GM23248 (cell line): ENCODE measurements at regions not wholly inside any gene's neighbourhood (a gene's known extent, or its start where the extent isn't known, plus 50 kb on each side); places are given as distances from the start of the nearest gene placed in this dataset.

Source experiments
- DNase-seq: peaks from one replicate; pipeline ENCODE4 v3.0.0-alpha.2; 2015
- H2AFZ ChIP-seq: fragments of 200-600 bp; sonication (generic); 2 replicates; pipeline ENCODE4 v1.6.1; 2016; ENCODE audit warnings: antibody characterized with exemption
- H3F3A ChIP-seq: fragments of 200-600 bp; sonication (generic); 2 replicates; pipeline ENCODE4 v1.6.1; 2016; ENCODE audit warnings: mild to moderate bottlenecking, antibody characterized with exemption, mixed run types; ENCODE audit not compliant: insufficient read depth
- H3K27ac ChIP-seq: fragments of 200-600 bp; sonication (generic); 2 replicates; pipeline ENCODE4 v1.5.1; 2016; ENCODE audit warnings: mild to moderate bottlenecking
- H3K27me3 ChIP-seq: fragments of 200-600 bp; sonication (generic); replicated peaks from 2 replicates; pipeline ENCODE4 v1.6.1; 2016; ENCODE audit warnings: mild to moderate bottlenecking; ENCODE audit not compliant: insufficient read depth
- H3K36me3 ChIP-seq: fragments of 200-600 bp; sonication (generic); 2 replicates; pipeline ENCODE4 v1.6.1; 2016; ENCODE audit warnings: low read depth, mild to moderate bottlenecking
- H3K4me1 ChIP-seq: fragments of 200-600 bp; sonication (generic); 2 replicates; pipeline ENCODE4 v1.6.1; 2016; ENCODE audit warnings: mild to moderate bottlenecking; ENCODE audit not compliant: insufficient read depth
- H3K4me2 ChIP-seq: fragments of 200-600 bp; sonication (generic); one replicate; pipeline ENCODE4 v1.6.1; 2016; ENCODE audit warnings: mild to moderate bottlenecking; ENCODE audit not compliant: unreplicated experiment
- H3K4me3 ChIP-seq: fragments of 200-600 bp; sonication (generic); 2 replicates; pipeline ENCODE4 v1.5.1; 2016; ENCODE audit warnings: mild to moderate bottlenecking
- H3K79me2 ChIP-seq: fragments of 200-600 bp; sonication (generic); 2 replicates; pipeline ENCODE4 v1.6.1; 2016; ENCODE audit warnings: mild to moderate bottlenecking; ENCODE audit not compliant: insufficient read depth
- H3K9ac ChIP-seq: fragments of 200-600 bp; sonication (generic); 2 replicates; pipeline ENCODE4 v1.6.1; 2016; ENCODE audit warnings: mild to moderate bottlenecking
- H3K9me2 ChIP-seq: fragments of 200-600 bp; sonication (generic); 2 replicates; pipeline ENCODE4 v1.6.1; 2016; ENCODE audit warnings: mixed run types, mild to moderate bottlenecking, moderate library complexity; ENCODE audit not compliant: insufficient read depth
- H3K9me3 ChIP-seq: fragments of 200-600 bp; sonication (generic); one replicate; pipeline ENCODE4 v1.6.1; 2017; ENCODE audit warnings: low read depth
- H4K20me1 ChIP-seq: fragments of 200-600 bp; sonication (generic); 2 replicates; pipeline ENCODE4 v1.6.0; 2016; ENCODE audit not compliant: insufficient read depth
- EZH2 ChIP-seq: fragments of 200-600 bp; sonication (generic); IDR thresholded peaks from 2 replicates; pipeline ENCODE4 v1.6.1; 2018; ENCODE audit warnings: antibody characterized with exemption, mild to moderate bottlenecking; ENCODE audit not compliant: insufficient read depth, poor library complexity, severe bottlenecking
- EZH2phosphoT487 ChIP-seq: fragments of 200-600 bp; sonication (generic); IDR thresholded peaks from 2 replicates; pipeline ENCODE4 v1.6.1; 2018; ENCODE audit warnings: antibody characterized with exemption, moderate library complexity, mild to moderate bottlenecking, low read depth; ENCODE audit not compliant: insufficient read depth
- WGBS, 2 experiments: methylation state at CpG; one replicate each; pipeline ENCODE4 v1.1.6; 2015 to 2017; ENCODE audit warnings: low lambda C conversion rate in 2 of 2, low coverage in 1 of 2; ENCODE audit errors: missing lambda C conversion rate in 2 of 2; 5-methylcytosine and 5-hydroxymethylcytosine counted together
- in situ Hi-C: fragments of 300-500 bp; cut with MboI; formaldehyde crosslinking; loops from 2 replicates; pipeline ENCODE4 v1.15.0; 2020

DNA sequence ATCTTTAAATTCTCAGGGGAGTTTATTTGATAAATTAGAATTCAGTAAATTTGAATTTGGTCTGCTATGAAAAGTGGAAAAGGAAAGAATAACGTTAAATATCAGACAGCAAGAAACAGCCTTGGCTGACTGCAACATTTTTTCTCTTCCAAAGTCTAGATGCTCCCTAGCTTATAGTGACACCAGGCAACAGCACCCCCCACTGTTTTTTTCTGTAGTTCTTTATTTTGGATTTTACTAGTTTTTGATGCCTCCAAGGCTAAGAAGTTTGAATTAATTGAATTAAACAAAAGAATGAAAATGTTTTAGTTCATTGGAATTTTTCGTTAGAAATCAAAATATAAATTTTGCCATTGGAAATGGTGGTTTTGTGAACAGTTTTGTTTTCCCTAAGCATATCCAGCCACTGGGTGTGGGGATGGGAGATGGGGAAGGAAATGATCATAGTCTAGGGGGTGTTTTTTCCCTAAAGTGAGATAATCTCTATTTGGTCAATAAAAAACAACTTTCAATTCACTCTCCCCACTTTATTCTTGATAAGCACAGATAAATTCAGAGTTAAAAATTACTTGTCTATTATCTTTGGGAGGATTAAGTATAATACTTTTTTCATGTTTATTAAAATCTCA lies 199.3 kb upstream of the CD180 start:
- H2AFZ ChIP-seq, result no peak overlapping the region
- 47 to 50% methylated on average over 2 of the region's 2 CpGs for WGBS, 2 experiments
- no peaks in the 10 kb centered on the region for H3K36me3 ChIP-seq
- no peaks in the 10 kb centered on the region for H3K27me3 ChIP-seq
- no peak for DNase-seq
- H3K9ac ChIP-seq, result no peak overlapping the region
- no peaks in the 10 kb centered on the region for H4K20me1 ChIP-seq
- H3K4me3 ChIP-seq, result no peak overlapping the region
- no peaks in the 10 kb centered on the region for H3K4me1 ChIP-seq
- in situ Hi-C loops, result no loop called here
- H3K27ac ChIP-seq, result no peak overlapping the region
- no peaks in the 10 kb centered on the region for H3K9me3 ChIP-seq
- H3K9me2 ChIP-seq, result no peaks in the 10 kb centered on the region
- H3F3A ChIP-seq, result no peaks in the 10 kb centered on the region
- no peak overlapping the region for H3K4me2 ChIP-seq
- no peaks in the 10 kb centered on the region for H3K79me2 ChIP-seq
- no peak for TF ChIP-seq EZH2phosphoT487
- no peak for TF ChIP-seq EZH2

DNA sequence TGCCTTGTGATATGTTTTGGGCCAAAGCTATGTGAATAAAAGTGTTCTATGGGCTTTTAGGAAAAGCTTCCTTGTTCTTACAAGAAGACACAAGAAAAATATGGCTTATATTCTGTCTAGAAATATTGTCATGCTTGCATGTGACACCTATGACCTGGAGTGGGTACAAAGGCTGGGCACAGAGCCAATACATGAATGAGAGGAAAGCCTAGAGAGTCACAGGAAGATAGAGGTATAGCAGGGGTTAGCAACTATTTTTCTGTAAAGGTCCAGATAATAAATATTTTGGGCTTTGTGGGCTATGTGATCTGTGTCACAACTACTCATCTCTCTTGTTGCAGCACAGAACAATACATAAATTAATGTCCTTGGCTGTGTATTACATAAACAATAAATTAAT lies 196.6 kb upstream of the CD180 start:
- no peaks in the 10 kb centered on the region for H3K79me2 ChIP-seq
- H3F3A ChIP-seq, result no peaks in the 10 kb centered on the region
- no peak overlapping the region for H3K4me3 ChIP-seq
- H3K4me1 ChIP-seq, result no peaks in the 10 kb centered on the region
- no peak for TF ChIP-seq EZH2
- no peak for TF ChIP-seq EZH2phosphoT487
- in situ Hi-C loops, result no loop called here
- no peak overlapping the region for H2AFZ ChIP-seq
- no peaks in the 10 kb centered on the region for H3K36me3 ChIP-seq
- H3K9me3 ChIP-seq, result no peaks in the 10 kb centered on the region
- no peaks in the 10 kb centered on the region for H3K9me2 ChIP-seq
- H3K27me3 ChIP-seq, result no peaks in the 10 kb centered on the region
- no peaks in the 10 kb centered on the region for H4K20me1 ChIP-seq
- H3K4me2 ChIP-seq, result no peak overlapping the region
- H3K27ac ChIP-seq, result no peak overlapping the region
- DNase-seq, result no peak
- H3K9ac ChIP-seq, result no peak overlapping the region

DNA sequence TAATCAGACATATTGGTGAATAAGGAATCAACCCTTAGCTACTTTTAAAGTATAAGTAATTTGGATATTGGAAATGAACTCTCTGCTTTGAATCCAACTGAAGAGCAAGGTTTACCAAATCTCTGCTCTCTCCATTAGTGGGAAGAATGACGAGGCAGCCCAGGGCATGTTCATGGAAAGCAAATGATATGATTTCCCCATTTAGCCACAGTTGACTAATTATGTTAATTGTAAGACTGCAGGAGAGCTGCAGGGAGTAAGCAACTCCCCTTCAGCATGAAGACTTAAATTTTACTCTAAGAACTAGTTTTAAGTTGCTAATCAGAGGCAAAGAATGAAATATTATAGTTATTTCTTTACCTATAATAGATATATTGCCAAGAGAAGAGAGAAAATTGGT lies 194.3 kb upstream of the CD180 start:
- Histone ChIP-seq H3K27ac (no peak overlapping the region), H3K4me3 (no peak overlapping the region), H3K27me3 (no peaks in the 10 kb centered on the region), H3K9me3 (no peaks in the 10 kb centered on the region), H3K4me2 (no peak overlapping the region), H3K79me2 (no peaks in the 10 kb centered on the region), H3K9me2 (no peaks in the 10 kb centered on the region), H3K36me3 (no peaks in the 10 kb centered on the region), H3K9ac (no peak overlapping the region), H3F3A (no peaks in the 10 kb centered on the region), H2AFZ (no peak overlapping the region), H3K4me1 (no peaks in the 10 kb centered on the region), H4K20me1 (no peaks in the 10 kb centered on the region)
- WGBS, 2 experiments, result 67 to 78% methylated on average over 1 of the region's 1 CpG
- TF ChIP-seq EZH2phosphoT487 (no peak), EZH2 (no peak)
- no peak for DNase-seq
- in situ Hi-C loops, result no loop called here

DNA sequence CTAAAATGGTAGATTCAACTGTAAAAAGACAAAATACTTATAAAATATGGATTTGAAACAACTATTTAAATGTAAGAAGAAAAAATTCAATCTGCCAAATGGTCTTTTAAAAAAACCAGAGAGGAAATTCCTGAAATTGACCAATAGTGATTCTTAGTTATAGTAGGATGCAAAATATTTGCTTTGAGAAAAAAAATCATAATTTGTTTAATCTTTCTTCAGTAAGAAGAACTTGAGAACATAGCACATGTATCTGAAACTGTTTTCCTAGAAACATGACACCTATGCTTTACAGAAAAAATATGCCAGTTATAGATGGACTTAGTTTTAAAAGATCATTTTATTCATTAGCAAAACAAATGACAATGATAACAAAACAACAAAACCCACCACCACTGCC lies 186.9 kb upstream of the CD180 start:
- Histone ChIP-seq H3K4me3 (no peak overlapping the region), H3K79me2 (no peaks in the 10 kb centered on the region), H3K36me3 (no peaks in the 10 kb centered on the region), H4K20me1 (no peaks in the 10 kb centered on the region), H3K4me1 (no peaks in the 10 kb centered on the region), H2AFZ (no peak overlapping the region), H3K9me2 (no peaks in the 10 kb centered on the region), H3K27me3 (no peaks in the 10 kb centered on the region), H3K4me2 (no peak overlapping the region), H3K9ac (no peak overlapping the region), H3F3A (no peaks in the 10 kb centered on the region), H3K9me3 (no peaks in the 10 kb centered on the region), H3K27ac (no peak overlapping the region)
- DNase-seq, result no peak
- TF ChIP-seq EZH2phosphoT487 (no peak), EZH2 (no peak)
- in situ Hi-C loops, result no loop called here

DNA sequence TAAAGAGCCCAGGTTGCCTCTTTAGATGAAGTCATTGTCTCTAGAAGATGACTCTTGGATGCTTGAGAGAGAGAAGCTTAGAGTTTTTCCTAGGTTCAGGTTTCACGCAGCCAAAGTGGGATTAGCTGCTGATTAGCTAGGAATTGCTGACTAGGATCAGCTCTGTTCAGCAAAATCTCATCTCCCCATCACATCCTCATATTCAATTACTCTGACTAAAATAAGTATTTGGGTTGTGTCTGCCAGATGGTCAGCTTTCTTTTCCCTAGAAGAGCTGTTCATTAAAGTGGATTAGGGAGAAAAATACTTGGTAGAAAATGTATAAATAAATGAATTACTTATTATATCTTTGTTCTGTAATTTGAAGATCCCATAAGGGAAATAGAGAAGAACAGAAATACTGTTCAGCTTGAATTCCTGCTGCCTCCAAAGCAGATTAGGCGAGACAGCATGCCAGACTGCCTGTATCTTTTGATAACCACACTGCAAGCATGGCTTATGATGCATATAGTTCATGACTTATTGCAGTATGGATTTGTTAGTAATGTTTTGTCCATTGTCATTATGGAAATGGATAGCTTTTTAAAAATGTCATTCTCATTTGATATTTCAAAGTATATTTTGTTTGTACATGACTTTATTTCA lies 184.8 kb upstream of the CD180 start:
- H3K4me3 ChIP-seq, result no peak overlapping the region
- in situ Hi-C loops, result no loop called here
- WGBS, 2 experiments, result 71 to 78% methylated on average over 2 of the region's 2 CpGs
- H3K4me1 ChIP-seq, result no peaks in the 10 kb centered on the region
- no peaks in the 10 kb centered on the region for H3K9me3 ChIP-seq
- H3K79me2 ChIP-seq, result no peaks in the 10 kb centered on the region
- H3F3A ChIP-seq, result no peaks in the 10 kb centered on the region
- no peak overlapping the region for H3K9ac ChIP-seq
- no peak overlapping the region for H2AFZ ChIP-seq
- H3K27ac ChIP-seq, result no peak overlapping the region
- TF ChIP-seq EZH2 (no peak), EZH2phosphoT487 (no peak)
- DNase-seq, result no peak
- H4K20me1 ChIP-seq, result no peaks in the 10 kb centered on the region
- H3K27me3 ChIP-seq, result no peaks in the 10 kb centered on the region
- no peaks in the 10 kb centered on the region for H3K9me2 ChIP-seq
- H3K4me2 ChIP-seq, result no peak overlapping the region
- H3K36me3 ChIP-seq, result no peaks in the 10 kb centered on the region
